ENCODE measurements at regions not wholly inside any gene's neighbourhood (a gene's known extent, or its start where the extent isn't known, plus 50 kb on each side); places are given as distances from the start of the nearest gene placed in this dataset.

DNA sequence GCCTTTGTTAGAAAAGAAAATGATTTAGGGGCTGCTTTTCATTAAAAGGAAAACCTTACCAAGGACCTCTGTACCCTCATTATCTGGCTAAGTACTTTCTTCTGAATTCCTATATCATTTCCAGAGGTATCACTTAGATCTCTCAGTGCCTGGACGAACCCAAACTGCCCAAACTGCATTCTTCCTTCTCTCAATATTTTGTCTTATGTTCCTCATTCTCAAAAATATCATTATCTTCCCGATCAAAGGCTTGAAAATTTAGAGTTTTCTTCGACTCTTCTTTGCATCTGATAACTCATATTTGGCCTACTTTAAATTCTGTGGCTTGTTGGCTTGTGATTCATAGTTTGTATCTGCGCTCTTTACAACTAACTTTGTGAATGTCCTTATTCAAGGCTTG lies 136.7 kb upstream of the TAF11L2 start:
- Mint-ChIP-seq H3K27me3 (ENCODE audit: insufficient read depth, unreplicated experiment) (no peaks in the 10 kb centered on the region), H3K27ac (ENCODE audit: low read depth, unreplicated experiment) (no peak overlapping the region), H3K4me1 (ENCODE audit: insufficient read depth, unreplicated experiment) (no peaks in the 10 kb centered on the region), H3K36me3 (ENCODE audit: insufficient read depth, unreplicated experiment) (no peaks in the 10 kb centered on the region), H3K9me3 (ENCODE audit: unreplicated experiment) (no peaks in the 10 kb centered on the region), H3K4me3 (ENCODE audit: unreplicated experiment) (no peak overlapping the region)
- POLR2A ChIA-PET, result no interaction called here
- TF ChIP-seq, protein P1, sequence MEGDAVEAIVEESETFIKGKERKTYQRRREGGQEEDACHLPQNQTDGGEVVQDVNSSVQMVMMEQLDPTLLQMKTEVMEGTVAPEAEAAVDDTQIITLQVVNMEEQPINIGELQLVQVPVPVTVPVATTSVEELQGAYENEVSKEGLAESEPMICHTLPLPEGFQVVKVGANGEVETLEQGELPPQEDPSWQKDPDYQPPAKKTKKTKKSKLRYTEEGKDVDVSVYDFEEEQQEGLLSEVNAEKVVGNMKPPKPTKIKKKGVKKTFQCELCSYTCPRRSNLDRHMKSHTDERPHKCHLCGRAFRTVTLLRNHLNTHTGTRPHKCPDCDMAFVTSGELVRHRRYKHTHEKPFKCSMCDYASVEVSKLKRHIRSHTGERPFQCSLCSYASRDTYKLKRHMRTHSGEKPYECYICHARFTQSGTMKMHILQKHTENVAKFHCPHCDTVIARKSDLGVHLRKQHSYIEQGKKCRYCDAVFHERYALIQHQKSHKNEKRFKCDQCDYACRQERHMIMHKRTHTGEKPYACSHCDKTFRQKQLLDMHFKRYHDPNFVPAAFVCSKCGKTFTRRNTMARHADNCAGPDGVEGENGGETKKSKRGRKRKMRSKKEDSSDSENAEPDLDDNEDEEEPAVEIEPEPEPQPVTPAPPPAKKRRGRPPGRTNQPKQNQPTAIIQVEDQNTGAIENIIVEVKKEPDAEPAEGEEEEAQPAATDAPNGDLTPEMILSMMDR (IDR thresholded peaks at IDR 0.05; ENCODE audit: unreplicated experiment), result no peak
- intact Hi-C loops (cut with micrococcal nuclease), result no loop called here
- CTCF ChIA-PET, result no interaction called here
- no peak for DNase-seq (ENCODE audit: unreplicated experiment)
- BruUV-seq (replicated peaks), result no TSS peak

DNA sequence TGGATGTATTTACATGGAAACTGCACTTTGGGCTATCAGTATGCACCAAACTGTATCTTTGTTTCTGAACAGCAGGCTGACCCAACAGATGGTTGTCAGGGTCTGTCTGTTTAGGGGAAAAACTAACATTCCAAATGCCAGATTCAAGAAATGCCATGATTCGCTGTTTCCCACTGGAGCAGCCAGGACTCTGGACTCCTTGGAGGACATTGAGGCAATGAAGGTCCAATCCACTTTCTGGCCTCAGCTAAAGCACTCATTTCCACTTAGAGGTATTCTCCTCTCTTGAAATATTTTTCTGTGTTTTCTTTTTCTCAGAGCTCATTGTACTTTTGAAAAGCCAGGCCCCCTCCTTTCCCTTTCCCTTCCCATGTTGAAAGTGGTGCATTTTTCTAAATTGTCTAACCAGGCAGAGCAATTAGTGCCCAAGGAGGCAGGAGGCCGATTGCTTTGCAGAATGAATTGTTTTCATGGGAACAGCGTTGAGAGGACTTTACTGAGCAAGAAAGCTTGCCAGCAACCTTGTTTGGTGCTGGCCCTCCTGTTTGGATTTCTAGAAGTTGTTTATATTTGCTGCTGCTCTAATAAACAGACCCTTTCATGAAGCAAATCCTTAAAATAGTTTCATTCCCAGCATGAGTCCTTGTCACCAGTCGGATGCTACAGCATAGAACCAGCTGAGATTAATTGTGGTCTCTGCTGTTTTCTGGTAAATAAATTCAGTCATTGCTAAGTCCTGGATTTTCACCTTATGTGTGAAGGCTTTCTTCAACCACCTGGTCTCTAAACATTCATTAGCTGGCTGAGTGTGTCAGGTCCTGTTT lies 132.8 kb upstream of the TAF11L2 start:
- POLR2A ChIA-PET, result interaction anchor here (0.8 kb wide), 1 partner anchor 779 kb away, joined by 3 read pairs; no protein-coding TSS in a partner anchor
- H3K9me3 Mint-ChIP-seq (ENCODE audit: unreplicated experiment), result no peaks in the 10 kb centered on the region
- CTCF ChIA-PET, result interaction anchor here (0.7 to 0.8 kb wide), 2 partner anchors 25 to 96 kb away, joined by 3 read pairs; no protein-coding TSS in a partner anchor
- no peaks in the 10 kb centered on the region for H3K4me1 Mint-ChIP-seq (ENCODE audit: insufficient read depth, unreplicated experiment)
- no peaks in the 10 kb centered on the region for H3K27me3 Mint-ChIP-seq (ENCODE audit: insufficient read depth, unreplicated experiment)
- H3K27ac Mint-ChIP-seq (ENCODE audit: low read depth, unreplicated experiment), result no peak overlapping the region
- no TSS peak for BruUV-seq (replicated peaks)
- H3K36me3 Mint-ChIP-seq (ENCODE audit: insufficient read depth, unreplicated experiment), result peaks cover 5% of the 10 kb centered on the region
- H3K4me3 Mint-ChIP-seq (ENCODE audit: unreplicated experiment), result no peak overlapping the region
- intact Hi-C loops (cut with micrococcal nuclease), result no loop called here
- TF ChIP-seq, protein P1 (IDR thresholded peaks at IDR 0.05; ENCODE audit: unreplicated experiment), result no peak
- DNase-seq (ENCODE audit: unreplicated experiment), result no peak

DNA sequence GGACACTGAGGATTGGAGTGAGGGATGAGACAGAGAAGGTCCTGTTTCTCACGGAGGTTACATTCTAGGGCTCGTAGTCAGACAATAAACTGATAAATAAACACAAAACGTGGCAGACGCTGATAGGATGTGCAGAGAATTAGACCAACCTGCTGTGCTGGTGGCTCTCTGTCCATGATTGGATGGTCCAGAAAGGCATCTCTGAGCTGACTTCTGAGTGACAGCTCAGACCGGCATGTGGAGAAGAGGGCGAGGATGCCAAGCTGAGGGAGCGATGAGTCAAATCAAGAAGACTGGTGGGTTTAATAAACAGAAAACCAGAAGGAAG lies 132.3 kb upstream of the TAF11L2 start:
- Mint-ChIP-seq H3K4me1 (ENCODE audit: insufficient read depth, unreplicated experiment) (peaks cover 4% of the 10 kb centered on the region), H3K4me3 (ENCODE audit: unreplicated experiment) (no peak overlapping the region), H3K27me3 (ENCODE audit: insufficient read depth, unreplicated experiment) (no peaks in the 10 kb centered on the region), H3K27ac (ENCODE audit: low read depth, unreplicated experiment) (no peak overlapping the region), H3K9me3 (ENCODE audit: unreplicated experiment) (no peaks in the 10 kb centered on the region), H3K36me3 (ENCODE audit: insufficient read depth, unreplicated experiment) (peaks cover 5% of the 10 kb centered on the region)
- BruUV-seq (replicated peaks), result no TSS peak
- no peak for DNase-seq (ENCODE audit: unreplicated experiment)
- POLR2A ChIA-PET, result interaction anchor here (0.8 kb wide), 1 partner anchor 780 kb away, joined by 3 read pairs; no protein-coding TSS in a partner anchor
- TF ChIP-seq, protein P1 (IDR thresholded peaks at IDR 0.05; ENCODE audit: unreplicated experiment), result no peak
- intact Hi-C loops (cut with micrococcal nuclease), result no loop called here
- CTCF ChIA-PET, result interaction anchor here (0.7 to 0.8 kb wide), 2 partner anchors 25 to 96 kb away, joined by 3 read pairs; no protein-coding TSS in a partner anchor

DNA sequence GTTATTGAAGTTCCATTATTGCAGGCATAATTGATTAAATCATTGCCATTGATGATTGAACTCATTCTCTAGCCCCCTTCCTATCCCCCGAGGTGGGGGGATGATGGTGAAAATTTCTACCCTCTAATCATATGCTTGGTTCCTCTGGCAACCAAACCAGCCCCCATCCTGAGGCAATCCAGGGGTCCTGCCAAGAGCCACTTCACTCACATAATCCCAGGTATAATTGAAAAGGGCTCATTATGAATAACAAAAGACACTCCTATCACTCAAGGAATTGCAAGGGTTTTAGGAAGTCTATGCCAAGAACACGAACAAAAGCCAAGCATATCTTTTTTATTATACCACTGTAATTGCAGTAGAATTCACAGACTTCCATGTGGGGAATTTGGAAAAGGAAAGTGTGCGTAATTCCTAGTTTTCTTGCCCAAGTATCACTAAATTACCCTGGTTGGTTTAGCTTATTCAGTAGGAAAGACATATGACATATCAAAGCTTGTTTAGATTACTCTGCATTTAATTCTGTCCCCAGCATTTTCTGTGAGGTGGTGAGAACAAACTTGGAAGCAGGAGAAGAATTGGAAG lies 130.7 kb upstream of the TAF11L2 start:
- no peak overlapping the region for H3K4me3 Mint-ChIP-seq (ENCODE audit: unreplicated experiment)
- intact Hi-C loops (cut with micrococcal nuclease), result no loop called here
- DNase-seq (ENCODE audit: unreplicated experiment), result no peak
- H3K9me3 Mint-ChIP-seq (ENCODE audit: unreplicated experiment), result no peaks in the 10 kb centered on the region
- no peak overlapping the region for H3K27ac Mint-ChIP-seq (ENCODE audit: low read depth, unreplicated experiment)
- H3K27me3 Mint-ChIP-seq (ENCODE audit: insufficient read depth, unreplicated experiment), result no peaks in the 10 kb centered on the region
- POLR2A ChIA-PET, result no interaction called here
- TF ChIP-seq, protein P1 (IDR thresholded peaks at IDR 0.05; ENCODE audit: unreplicated experiment), result no peak
- peaks cover 6% of the 10 kb centered on the region for H3K4me1 Mint-ChIP-seq (ENCODE audit: insufficient read depth, unreplicated experiment)
- peaks cover 5% of the 10 kb centered on the region for H3K36me3 Mint-ChIP-seq (ENCODE audit: insufficient read depth, unreplicated experiment)
- CTCF ChIA-PET, result no interaction called here
- no TSS peak for BruUV-seq (replicated peaks)

All from MCF 10A (cell line).